ENCODE measurements at regions not wholly inside any gene's neighbourhood (a gene's known extent, or its start where the extent isn't known, plus 50 kb on each side); places are given as distances from the start of the nearest gene placed in this dataset.

DNA sequence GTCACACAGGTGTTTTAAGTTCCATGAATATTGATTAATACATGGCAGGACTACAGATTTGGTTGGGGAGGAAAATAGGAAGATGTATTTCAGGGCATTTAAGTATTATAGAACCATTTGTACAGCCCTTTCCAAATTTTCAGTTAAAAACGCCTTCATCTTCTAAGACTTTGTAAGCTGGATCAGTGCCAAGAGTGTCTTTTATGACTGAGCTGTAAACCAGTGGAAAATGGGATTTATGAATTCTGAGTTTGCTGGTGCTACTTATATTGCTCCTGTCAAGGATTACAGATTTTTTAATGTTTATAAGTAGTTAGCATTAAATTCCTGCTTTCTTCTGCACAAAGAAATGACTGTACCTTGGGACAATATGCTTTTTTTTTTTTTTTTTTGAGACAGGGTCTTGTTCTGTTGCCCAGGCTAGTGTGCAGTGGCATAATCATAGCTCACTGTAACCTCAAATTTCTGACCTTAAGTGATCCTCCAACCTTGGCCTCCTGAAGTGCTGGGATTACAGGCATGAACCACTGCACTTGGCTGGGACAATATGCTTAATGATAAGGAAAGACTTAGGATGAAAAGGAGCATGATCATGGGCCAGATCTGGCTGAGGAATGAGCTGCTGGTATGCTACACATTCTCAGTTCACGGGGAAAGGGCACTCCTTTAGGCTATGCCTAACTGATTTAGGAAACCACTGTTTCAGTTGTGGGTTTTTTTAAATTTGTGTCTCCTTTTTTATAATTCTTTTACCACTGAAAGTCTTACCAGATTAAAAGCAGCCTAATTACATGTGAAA is 113.6 kb upstream of the MTNR1B start:
- no TSS peak for BruUV-seq (replicated peaks)
- no peak for DNase-seq (ENCODE audit: unreplicated experiment)
- Mint-ChIP-seq H3K4me1 (ENCODE audit: insufficient read depth, unreplicated experiment) (peaks cover 6% of the 10 kb centered on the region), H3K27ac (ENCODE audit: low read depth, unreplicated experiment) (no peak overlapping the region), H3K27me3 (ENCODE audit: insufficient read depth, unreplicated experiment) (no peaks in the 10 kb centered on the region), H3K36me3 (ENCODE audit: insufficient read depth, unreplicated experiment) (no peaks in the 10 kb centered on the region), H3K4me3 (ENCODE audit: unreplicated experiment) (no peak overlapping the region), H3K9me3 (ENCODE audit: unreplicated experiment) (no peaks in the 10 kb centered on the region)
- ChIA-PET CTCF (interaction anchor here (0.6 to 1.5 kb wide), 7 partner anchors 9 to 985 kb away, joined by 3 to 5 read pairs (median 3); no protein-coding TSS in a partner anchor), POLR2A (interaction anchor here (1.5 kb wide), 1 partner anchor 16 kb away, joined by 3 read pairs; no protein-coding TSS in a partner anchor)
- intact Hi-C loops (cut with micrococcal nuclease) = no loop called here
- TF ChIP-seq, protein P1, sequence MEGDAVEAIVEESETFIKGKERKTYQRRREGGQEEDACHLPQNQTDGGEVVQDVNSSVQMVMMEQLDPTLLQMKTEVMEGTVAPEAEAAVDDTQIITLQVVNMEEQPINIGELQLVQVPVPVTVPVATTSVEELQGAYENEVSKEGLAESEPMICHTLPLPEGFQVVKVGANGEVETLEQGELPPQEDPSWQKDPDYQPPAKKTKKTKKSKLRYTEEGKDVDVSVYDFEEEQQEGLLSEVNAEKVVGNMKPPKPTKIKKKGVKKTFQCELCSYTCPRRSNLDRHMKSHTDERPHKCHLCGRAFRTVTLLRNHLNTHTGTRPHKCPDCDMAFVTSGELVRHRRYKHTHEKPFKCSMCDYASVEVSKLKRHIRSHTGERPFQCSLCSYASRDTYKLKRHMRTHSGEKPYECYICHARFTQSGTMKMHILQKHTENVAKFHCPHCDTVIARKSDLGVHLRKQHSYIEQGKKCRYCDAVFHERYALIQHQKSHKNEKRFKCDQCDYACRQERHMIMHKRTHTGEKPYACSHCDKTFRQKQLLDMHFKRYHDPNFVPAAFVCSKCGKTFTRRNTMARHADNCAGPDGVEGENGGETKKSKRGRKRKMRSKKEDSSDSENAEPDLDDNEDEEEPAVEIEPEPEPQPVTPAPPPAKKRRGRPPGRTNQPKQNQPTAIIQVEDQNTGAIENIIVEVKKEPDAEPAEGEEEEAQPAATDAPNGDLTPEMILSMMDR (IDR thresholded peaks at IDR 0.05; ENCODE audit: unreplicated experiment) = no peak

GRCh38 chr11:92857407-92857806 is 112.0 kb upstream of the MTNR1B start:
- Mint-ChIP-seq H3K27ac (ENCODE audit: low read depth, unreplicated experiment) (no peak overlapping the region), H3K4me3 (ENCODE audit: unreplicated experiment) (no peak overlapping the region), H3K9me3 (ENCODE audit: unreplicated experiment) (no peaks in the 10 kb centered on the region), H3K36me3 (ENCODE audit: insufficient read depth, unreplicated experiment) (no peaks in the 10 kb centered on the region), H3K27me3 (ENCODE audit: insufficient read depth, unreplicated experiment) (no peaks in the 10 kb centered on the region), H3K4me1 (ENCODE audit: insufficient read depth, unreplicated experiment) (peaks cover 6% of the 10 kb centered on the region)
- intact Hi-C loops (cut with micrococcal nuclease) = no loop called here
- no TSS peak for BruUV-seq (replicated peaks)
- TF ChIP-seq, protein P1 (IDR thresholded peaks at IDR 0.05; ENCODE audit: unreplicated experiment) = no peak
- CTCF ChIA-PET = interaction anchor here (1.5 kb wide), 1 partner anchor 11 kb away, joined by 3 read pairs; no protein-coding TSS in a partner anchor
- POLR2A ChIA-PET = no interaction called here
- no peak for DNase-seq (ENCODE audit: unreplicated experiment)

DNA sequence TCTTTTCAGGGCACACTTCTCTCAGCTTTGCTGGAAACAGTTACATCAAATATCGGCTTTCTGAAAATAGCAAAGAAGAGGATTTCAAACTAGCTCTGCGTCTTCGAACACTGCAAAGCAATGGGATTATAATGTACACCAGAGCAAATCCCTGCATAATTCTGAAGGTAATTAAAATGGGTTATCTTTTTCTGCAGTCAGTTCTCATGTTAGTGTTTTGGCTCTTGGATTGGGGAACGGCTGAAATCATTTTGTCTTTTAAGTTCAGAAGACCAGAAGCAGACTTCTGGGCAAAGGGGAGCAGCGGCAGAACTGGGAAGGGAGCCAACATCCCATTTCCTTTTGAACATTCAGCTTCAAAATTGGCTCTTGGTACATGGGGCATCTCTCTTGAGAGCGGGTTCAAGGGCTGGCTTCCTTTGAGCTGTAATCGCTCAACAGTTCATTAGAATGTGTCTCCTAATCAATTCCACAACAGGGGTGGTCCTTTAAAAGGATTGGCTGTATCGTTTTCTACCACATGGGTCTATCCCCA is 110.2 kb upstream of the MTNR1B start:
- CTCF ChIA-PET = interaction anchor here (0.7 kb wide), 1 partner anchor 531 kb away, joined by 4 read pairs; no protein-coding TSS in a partner anchor
- H3K4me1 Mint-ChIP-seq (ENCODE audit: insufficient read depth, unreplicated experiment) = no peaks in the 10 kb centered on the region
- H3K27me3 Mint-ChIP-seq (ENCODE audit: insufficient read depth, unreplicated experiment) = no peaks in the 10 kb centered on the region
- no peak overlapping the region for H3K4me3 Mint-ChIP-seq (ENCODE audit: unreplicated experiment)
- POLR2A ChIA-PET = interaction anchor here (1.2 kb wide), 1 partner anchor 14 kb away, joined by 3 read pairs; no protein-coding TSS in a partner anchor
- intact Hi-C loops (cut with micrococcal nuclease) = no loop called here
- no peaks in the 10 kb centered on the region for H3K36me3 Mint-ChIP-seq (ENCODE audit: insufficient read depth, unreplicated experiment)
- H3K27ac Mint-ChIP-seq (ENCODE audit: low read depth, unreplicated experiment) = no peak overlapping the region
- TF ChIP-seq, protein P1 (IDR thresholded peaks at IDR 0.05; ENCODE audit: unreplicated experiment) = no peak
- no peak for DNase-seq (ENCODE audit: unreplicated experiment)
- no TSS peak for BruUV-seq (replicated peaks)
- H3K9me3 Mint-ChIP-seq (ENCODE audit: unreplicated experiment) = no peaks in the 10 kb centered on the region

DNA sequence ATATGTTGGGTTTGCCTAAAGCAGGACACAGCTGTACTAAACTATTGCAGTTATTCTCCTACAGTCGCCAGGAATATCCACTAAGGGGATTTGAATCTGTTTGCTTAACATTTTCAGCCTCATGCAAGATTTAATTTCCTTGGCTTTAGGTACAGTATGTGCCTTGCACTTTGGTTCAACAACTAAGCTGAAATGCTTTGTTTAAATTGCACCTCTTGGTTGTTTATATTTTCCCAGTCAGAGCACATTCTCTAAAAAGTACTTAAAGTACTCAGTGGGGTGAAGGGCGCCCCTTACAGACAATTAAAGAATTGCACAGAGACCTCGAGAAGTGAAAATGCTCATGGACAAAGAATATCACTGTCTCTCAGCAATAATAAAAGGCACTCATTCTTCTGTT is 107.8 kb upstream of the MTNR1B start:
- intact Hi-C loops (cut with micrococcal nuclease) = no loop called here

More for the DNA sequence above, 107.8 kb upstream of the MTNR1B start:
- TF ChIP-seq, protein P1 (IDR thresholded peaks at IDR 0.05; ENCODE audit: unreplicated experiment) = no peak
- Mint-ChIP-seq H3K36me3 (ENCODE audit: insufficient read depth, unreplicated experiment) (no peaks in the 10 kb centered on the region), H3K4me3 (ENCODE audit: unreplicated experiment) (no peak overlapping the region), H3K27me3 (ENCODE audit: insufficient read depth, unreplicated experiment) (no peaks in the 10 kb centered on the region), H3K27ac (ENCODE audit: low read depth, unreplicated experiment) (no peak overlapping the region), H3K9me3 (ENCODE audit: unreplicated experiment) (no peaks in the 10 kb centered on the region), H3K4me1 (ENCODE audit: insufficient read depth, unreplicated experiment) (peaks cover 6% of the 10 kb centered on the region)
- DNase-seq (ENCODE audit: unreplicated experiment) = no peak
- no TSS peak for BruUV-seq (replicated peaks)
- POLR2A ChIA-PET = no interaction called here
- CTCF ChIA-PET = interaction anchor here (0.5 to 1.2 kb wide), 4 partner anchors 11 to 520 kb away, joined by 3 to 4 read pairs (median 3); no protein-coding TSS in a partner anchor
